ENCODE measurements at regions not wholly inside any gene's neighbourhood (a gene's known extent, or its start where the extent isn't known, plus 50 kb on each side); places are given as distances from the start of the nearest gene placed in this dataset.

DNA sequence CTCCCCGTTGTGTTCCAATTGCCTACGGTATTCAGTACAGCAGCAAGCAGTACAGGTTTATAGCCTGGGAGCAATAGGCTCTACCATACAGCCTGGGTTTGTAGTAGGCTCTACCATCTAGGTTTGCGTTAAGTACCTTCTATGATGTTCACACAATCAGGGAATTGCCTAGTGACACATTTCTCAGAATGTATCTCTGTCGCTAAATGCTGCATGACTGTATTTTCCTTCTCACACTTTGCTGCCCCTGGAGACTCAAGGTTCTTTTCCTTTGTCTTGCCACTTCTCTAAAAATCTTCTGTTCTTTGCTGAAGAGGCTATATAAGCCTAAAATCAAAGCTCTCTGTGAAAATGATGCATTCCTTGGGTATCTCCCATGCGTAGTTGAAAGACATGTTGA is 241.9 kb downstream of the CD83 start:
- Mint-ChIP-seq H3K4me3 (no peak overlapping the region), H3K27ac (no peak overlapping the region), H3K9me3 (peaks cover 7% of the 10 kb centered on the region), H3K36me3 (peaks cover 5% of the 10 kb centered on the region), H3K4me1 (peaks cover 66% of the 10 kb centered on the region), H3K27me3 (ENCODE audit: low read depth) (no peaks in the 10 kb centered on the region)
- TF ChIP-seq ATF1 (CRISPR knock-in tag; IDR thresholded peaks at IDR 0.05) (no peak), SMAD4 (CRISPR knock-in tag; IDR thresholded peaks at IDR 0.05) (no peak), TCF7 (CRISPR knock-in tag; IDR thresholded peaks at IDR 0.05; ENCODE audit: low read depth) (no peak), CREM (CRISPR knock-in tag; IDR thresholded peaks at IDR 0.05) (no peak), MXD4 (CRISPR knock-in tag; IDR thresholded peaks at IDR 0.05; ENCODE audit: borderline replicate concordance) (no peak), MYBL2 (CRISPR knock-in tag; IDR thresholded peaks at IDR 0.05) (no peak)
- TF ChIP-seq, protein P1, sequence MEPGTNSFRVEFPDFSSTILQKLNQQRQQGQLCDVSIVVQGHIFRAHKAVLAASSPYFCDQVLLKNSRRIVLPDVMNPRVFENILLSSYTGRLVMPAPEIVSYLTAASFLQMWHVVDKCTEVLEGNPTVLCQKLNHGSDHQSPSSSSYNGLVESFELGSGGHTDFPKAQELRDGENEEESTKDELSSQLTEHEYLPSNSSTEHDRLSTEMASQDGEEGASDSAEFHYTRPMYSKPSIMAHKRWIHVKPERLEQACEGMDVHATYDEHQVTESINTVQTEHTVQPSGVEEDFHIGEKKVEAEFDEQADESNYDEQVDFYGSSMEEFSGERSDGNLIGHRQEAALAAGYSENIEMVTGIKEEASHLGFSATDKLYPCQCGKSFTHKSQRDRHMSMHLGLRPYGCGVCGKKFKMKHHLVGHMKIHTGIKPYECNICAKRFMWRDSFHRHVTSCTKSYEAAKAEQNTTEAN (CRISPR knock-in tag; IDR thresholded peaks at IDR 0.05), result no peak
- TF ChIP-seq, protein P2, sequence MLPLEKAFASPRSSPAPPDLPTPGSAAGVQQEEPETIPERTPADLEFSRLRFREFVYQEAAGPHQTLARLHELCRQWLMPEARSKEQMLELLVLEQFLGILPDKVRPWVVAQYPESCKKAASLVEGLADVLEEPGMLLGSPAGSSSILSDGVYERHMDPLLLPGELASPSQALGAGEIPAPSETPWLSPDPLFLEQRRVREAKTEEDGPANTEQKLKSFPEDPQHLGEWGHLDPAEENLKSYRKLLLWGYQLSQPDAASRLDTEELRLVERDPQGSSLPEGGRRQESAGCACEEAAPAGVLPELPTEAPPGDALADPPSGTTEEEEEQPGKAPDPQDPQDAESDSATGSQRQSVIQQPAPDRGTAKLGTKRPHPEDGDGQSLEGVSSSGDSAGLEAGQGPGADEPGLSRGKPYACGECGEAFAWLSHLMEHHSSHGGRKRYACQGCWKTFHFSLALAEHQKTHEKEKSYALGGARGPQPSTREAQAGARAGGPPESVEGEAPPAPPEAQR (CRISPR knock-in tag; IDR thresholded peaks at IDR 0.05), result no peak
- TF ChIP-seq, protein P3, sequence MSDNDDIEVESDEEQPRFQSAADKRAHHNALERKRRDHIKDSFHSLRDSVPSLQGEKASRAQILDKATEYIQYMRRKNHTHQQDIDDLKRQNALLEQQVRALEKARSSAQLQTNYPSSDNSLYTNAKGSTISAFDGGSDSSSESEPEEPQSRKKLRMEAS (CRISPR knock-in tag; IDR thresholded peaks at IDR 0.05), result no peak
- TF ChIP-seq, protein P4, sequence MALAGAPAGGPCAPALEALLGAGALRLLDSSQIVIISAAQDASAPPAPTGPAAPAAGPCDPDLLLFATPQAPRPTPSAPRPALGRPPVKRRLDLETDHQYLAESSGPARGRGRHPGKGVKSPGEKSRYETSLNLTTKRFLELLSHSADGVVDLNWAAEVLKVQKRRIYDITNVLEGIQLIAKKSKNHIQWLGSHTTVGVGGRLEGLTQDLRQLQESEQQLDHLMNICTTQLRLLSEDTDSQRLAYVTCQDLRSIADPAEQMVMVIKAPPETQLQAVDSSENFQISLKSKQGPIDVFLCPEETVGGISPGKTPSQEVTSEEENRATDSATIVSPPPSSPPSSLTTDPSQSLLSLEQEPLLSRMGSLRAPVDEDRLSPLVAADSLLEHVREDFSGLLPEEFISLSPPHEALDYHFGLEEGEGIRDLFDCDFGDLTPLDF (CRISPR knock-in tag; IDR thresholded peaks at IDR 0.05), result no peak
- DNase-seq (ENCODE audit: low spot score) (no peak), ATAC-seq (no peak)
- ChIA-PET CTCF (no interaction called here), POLR2A (no interaction called here)

DNA sequence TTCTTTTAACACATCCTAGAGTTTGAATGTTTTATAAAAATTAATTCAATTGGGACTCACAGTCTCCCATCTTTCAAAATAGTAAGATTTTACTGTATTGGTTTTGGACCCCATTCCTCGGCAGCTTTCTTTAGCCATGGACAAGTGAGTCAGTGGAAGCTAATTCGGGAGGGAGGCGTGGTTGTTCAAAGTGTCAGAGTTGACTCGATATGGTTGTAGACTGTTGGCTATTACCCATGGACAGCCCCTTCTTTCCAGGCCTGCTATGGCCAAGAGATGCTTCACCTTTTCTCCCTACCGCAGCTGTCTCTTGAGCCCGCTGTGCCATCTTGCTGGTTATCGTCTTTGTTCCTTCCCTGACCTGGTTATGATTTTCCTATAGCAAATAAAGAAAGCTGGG is 243.0 kb downstream of the CD83 start:
- H3K27ac Mint-ChIP-seq, result no peak overlapping the region
- H3K36me3 Mint-ChIP-seq, result peaks cover 5% of the 10 kb centered on the region; the same call in 1 of the 2 replicates
- POLR2A ChIA-PET, result no interaction called here
- TF ChIP-seq NFE2L1 (CRISPR knock-in tag; IDR thresholded peaks at IDR 0.05) (no peak), OVOL2 (CRISPR knock-in tag; IDR thresholded peaks at IDR 0.05; ENCODE audit: borderline replicate concordance) (no peak), SOX15 (CRISPR knock-in tag; IDR thresholded peaks at IDR 0.05) (no peak), NR2C2 (CRISPR knock-in tag; IDR thresholded peaks at IDR 0.05) (no peak), NFATC4 (CRISPR knock-in tag; IDR thresholded peaks at IDR 0.05) (no peak), SMAD4 (CRISPR knock-in tag; IDR thresholded peaks at IDR 0.05) (no peak), NR1H2 (CRISPR knock-in tag; IDR thresholded peaks at IDR 0.05) (no peak)
- TF ChIP-seq, protein P5, sequence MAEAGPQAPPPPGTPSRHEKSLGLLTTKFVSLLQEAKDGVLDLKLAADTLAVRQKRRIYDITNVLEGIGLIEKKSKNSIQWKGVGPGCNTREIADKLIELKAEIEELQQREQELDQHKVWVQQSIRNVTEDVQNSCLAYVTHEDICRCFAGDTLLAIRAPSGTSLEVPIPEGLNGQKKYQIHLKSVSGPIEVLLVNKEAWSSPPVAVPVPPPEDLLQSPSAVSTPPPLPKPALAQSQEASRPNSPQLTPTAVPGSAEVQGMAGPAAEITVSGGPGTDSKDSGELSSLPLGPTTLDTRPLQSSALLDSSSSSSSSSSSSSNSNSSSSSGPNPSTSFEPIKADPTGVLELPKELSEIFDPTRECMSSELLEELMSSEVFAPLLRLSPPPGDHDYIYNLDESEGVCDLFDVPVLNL (CRISPR knock-in tag; IDR thresholded peaks at IDR 0.05; ENCODE audit: borderline replicate concordance, low read depth), result no peak
- TF ChIP-seq, protein P6, sequence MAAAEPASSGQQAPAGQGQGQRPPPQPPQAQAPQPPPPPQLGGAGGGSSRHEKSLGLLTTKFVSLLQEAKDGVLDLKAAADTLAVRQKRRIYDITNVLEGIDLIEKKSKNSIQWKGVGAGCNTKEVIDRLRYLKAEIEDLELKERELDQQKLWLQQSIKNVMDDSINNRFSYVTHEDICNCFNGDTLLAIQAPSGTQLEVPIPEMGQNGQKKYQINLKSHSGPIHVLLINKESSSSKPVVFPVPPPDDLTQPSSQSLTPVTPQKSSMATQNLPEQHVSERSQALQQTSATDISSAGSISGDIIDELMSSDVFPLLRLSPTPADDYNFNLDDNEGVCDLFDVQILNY (CRISPR knock-in tag; IDR thresholded peaks at IDR 0.05), result no peak
- TF ChIP-seq, protein P1 (CRISPR knock-in tag; IDR thresholded peaks at IDR 0.05), result no peak
- TF ChIP-seq, protein P7, sequence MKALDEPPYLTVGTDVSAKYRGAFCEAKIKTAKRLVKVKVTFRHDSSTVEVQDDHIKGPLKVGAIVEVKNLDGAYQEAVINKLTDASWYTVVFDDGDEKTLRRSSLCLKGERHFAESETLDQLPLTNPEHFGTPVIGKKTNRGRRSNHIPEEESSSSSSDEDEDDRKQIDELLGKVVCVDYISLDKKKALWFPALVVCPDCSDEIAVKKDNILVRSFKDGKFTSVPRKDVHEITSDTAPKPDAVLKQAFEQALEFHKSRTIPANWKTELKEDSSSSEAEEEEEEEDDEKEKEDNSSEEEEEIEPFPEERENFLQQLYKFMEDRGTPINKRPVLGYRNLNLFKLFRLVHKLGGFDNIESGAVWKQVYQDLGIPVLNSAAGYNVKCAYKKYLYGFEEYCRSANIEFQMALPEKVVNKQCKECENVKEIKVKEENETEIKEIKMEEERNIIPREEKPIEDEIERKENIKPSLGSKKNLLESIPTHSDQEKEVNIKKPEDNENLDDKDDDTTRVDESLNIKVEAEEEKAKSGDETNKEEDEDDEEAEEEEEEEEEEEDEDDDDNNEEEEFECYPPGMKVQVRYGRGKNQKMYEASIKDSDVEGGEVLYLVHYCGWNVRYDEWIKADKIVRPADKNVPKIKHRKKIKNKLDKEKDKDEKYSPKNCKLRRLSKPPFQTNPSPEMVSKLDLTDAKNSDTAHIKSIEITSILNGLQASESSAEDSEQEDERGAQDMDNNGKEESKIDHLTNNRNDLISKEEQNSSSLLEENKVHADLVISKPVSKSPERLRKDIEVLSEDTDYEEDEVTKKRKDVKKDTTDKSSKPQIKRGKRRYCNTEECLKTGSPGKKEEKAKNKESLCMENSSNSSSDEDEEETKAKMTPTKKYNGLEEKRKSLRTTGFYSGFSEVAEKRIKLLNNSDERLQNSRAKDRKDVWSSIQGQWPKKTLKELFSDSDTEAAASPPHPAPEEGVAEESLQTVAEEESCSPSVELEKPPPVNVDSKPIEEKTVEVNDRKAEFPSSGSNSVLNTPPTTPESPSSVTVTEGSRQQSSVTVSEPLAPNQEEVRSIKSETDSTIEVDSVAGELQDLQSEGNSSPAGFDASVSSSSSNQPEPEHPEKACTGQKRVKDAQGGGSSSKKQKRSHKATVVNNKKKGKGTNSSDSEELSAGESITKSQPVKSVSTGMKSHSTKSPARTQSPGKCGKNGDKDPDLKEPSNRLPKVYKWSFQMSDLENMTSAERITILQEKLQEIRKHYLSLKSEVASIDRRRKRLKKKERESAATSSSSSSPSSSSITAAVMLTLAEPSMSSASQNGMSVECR (CRISPR knock-in tag; IDR thresholded peaks at IDR 0.05; ENCODE audit: borderline replicate concordance), result no peak
- peaks cover 8% of the 10 kb centered on the region for H3K9me3 Mint-ChIP-seq
- no peak overlapping the region for H3K4me3 Mint-ChIP-seq
- no peaks in the 10 kb centered on the region for H3K27me3 Mint-ChIP-seq (ENCODE audit: low read depth)
- no peak for ATAC-seq
- DNase-seq (ENCODE audit: low spot score), result no peak
- CTCF ChIA-PET, result no interaction called here
- H3K4me1 Mint-ChIP-seq, result peaks cover 73% of the 10 kb centered on the region
